ENCODE measurements at regions not wholly inside any gene's neighbourhood (a gene's known extent, or its start where the extent isn't known, plus 50 kb on each side); places are given as distances from the start of the nearest gene placed in this dataset.
"Not testable (repeated sequence)": the region's sequence is repeated elsewhere in the genome, so short reads cannot be mapped to it uniquely, and the experiment has no call there.

DNA sequence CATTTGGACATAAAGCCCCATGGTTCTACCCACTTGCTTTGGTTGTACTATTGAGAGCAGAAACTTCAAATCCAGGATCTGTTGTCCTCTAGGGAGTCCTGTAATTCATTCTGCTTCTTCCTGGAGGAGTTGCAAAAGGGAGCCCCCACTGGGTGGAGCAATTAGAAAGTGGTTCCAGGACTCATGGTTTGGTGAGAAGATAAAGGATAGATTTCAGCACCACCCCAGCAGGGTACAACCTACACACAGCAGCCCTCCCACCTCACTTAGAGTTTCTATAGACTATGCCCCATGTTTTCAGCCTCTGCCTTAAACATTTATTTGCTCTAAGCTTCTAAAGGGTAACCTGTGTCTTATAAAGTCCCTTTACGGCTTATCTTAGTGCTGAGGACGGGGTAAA lies 112.6 kb upstream of the ARRDC3 start:
- no peak for DNase-seq (ENCODE audit: low read depth in 2 of 2)

DNA sequence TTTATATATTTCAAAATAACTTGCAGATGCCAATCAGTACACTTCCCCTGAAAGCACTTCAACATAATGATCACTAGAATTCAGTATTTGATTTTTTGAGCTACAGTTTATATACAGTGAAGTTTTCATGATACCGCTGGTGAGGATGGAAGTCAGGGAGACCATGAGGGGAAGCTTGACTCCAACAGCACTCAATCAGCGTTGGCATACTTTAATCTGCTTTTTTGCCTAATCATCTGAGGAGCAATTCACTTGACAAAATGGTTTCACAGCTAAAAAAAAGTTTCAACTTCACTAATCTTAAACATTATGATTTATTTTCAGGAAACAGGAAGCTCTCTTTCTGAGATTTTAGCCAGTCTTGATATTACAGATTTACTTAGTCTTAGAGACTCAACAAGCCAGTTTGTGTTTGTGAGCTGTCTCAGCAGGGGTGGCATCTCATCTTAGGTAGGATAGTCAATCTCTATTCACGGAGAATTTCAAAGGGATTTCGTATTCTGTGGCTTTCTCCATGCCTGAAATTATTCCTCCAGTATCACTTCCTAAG lies 111.4 kb upstream of the ARRDC3 start:
- DNase-seq (ENCODE audit: low read depth in 2 of 2), result no peak

DNA sequence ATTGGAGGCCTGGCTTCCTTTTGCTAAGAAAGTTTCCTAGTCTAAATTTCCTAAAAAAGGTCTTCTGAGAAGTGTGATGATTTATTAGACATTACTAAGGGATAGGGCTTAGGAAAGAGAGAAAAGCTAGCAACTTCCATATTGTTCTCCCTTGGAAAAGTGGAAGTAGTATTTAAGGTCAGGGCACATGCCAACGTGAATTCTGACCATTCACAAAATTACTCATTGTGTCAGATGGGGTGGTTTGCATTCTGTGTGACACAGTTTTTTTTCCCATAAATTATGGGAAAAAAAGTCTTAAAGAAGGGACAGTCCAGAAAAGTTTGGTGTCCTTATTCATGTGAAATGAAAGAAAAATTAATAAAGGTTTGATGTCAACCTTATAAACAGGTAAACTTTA lies 110.0 kb upstream of the ARRDC3 start:
- no peak for DNase-seq (ENCODE audit: low read depth in 2 of 2)

GRCh38 chr5:91491229-91491628 lies 108.1 kb upstream of the ARRDC3 start:
- no peak for DNase-seq (ENCODE audit: low read depth in 2 of 2)

- no peak for DNase-seq (ENCODE audit: low read depth in 2 of 2)
Observed at GRCh38 chr5:91490316-91490715, 107.2 kb upstream of the ARRDC3 start.

DNA sequence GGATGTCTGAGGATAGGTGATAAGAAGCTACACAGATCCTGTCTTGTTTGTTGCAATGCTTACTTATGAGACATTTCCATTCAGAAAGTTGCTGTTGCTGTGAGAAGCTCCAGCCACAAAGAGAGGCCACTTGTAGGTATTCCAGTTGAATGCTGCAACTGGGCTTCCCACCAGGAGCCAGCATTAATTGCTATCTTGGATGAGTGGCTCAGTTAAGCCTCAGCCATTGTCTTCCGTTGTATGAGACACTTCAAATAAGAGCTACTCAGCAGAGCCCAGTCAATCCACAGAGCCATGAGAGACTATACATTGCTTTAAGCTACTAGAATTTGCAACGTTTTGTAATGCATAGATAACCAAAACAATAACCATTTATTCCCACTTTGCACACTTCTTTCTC lies 104.3 kb upstream of the ARRDC3 start:
- DNase-seq (ENCODE audit: low read depth in 2 of 2), result no peak

DNA sequence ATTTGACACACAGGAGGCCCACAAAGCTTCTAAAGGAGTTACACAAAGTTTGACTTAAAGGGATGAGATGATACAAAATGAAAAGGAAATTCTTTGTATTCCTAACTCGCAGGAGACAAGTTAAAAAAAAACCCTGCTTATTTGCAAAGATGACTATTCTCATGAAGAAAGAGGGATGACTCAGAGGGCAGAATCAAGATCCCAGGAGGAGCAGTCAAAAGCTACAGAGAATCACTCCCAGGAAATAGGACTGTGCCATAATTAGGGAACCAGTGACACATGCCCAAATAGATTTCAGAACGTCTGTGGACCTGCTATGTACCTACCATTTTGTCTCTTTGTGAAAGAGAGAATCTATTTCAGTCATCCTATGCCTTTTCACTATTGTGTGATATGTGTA lies 103.5 kb upstream of the ARRDC3 start:
- DNase-seq (ENCODE audit: low read depth in 2 of 2), result no peak

- DNase-seq (ENCODE audit: low read depth in 2 of 2), result no peak
Observed at GRCh38 chr5:91484662-91485061, 101.5 kb upstream of the ARRDC3 start.

- not testable (repeated sequence) for DNase-seq (ENCODE audit: low read depth in 2 of 2)
Observed at GRCh38 chr5:91479376-91479775, 96.3 kb upstream of the ARRDC3 start.

DNA sequence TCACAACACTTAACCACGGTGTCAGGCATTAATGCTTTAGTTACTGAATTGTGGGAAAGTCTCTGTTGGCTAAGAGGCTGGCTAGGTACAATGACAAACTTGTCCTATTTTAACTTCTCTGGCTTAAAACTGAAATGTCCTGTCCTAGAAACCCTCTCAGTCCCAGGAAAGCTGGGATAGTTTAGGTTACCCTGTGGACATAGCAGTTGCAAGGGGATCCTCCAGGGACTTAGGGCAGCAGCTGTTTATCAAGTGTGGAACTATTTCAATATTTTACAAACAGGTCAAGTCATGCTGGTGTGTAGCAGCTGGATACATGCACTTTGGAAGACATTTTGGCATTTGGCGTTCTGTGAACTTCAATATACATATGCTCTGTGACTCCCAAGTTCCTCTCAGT lies 95.0 kb upstream of the ARRDC3 start:
- no peak for DNase-seq (ENCODE audit: low read depth in 2 of 2)

DNA sequence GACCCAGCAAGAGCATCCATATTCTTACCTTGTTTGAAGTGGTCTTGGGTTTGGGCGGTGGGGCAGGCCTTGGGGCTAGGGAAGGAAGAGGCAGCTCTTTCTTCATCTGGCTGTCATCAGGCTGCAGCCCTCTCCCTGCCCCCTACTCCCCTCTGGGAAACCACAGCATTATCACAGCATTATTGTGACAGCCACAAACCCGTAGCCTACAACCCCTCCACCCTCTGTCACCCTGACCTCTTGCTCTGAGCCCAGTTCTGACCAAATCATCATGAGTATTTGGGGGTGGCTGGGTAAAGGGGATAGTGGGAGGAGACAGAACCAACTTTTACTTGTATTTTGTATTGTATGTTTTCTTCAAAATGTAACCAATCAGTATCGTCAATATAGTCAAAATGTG lies 94.3 kb upstream of the ARRDC3 start:
- no peak for DNase-seq (ENCODE audit: low read depth in 2 of 2)

DNA sequence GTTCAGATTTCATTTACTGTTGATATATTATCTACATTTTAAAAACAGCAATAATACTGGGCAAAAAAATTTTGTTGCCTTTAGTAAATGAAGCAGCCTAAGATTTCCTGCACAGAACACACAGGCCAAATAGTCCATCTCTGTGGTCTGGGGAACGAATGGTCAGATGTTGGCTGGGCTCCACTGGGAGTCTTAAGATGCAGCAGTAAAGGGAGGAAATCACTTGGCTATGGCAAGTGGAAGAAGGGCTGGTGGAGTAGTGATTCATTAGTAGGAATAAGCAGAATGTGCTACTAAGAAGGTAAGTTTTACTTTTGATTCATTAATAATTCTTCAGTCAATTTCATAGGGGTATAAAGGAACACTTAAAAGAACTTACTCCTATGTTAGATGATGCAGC lies 91.1 kb upstream of the ARRDC3 start:
- DNase-seq (ENCODE audit: low read depth in 2 of 2), result no peak

- DNase-seq (ENCODE audit: low read depth in 2 of 2), result no peak
Observed at GRCh38 chr5:91472631-91473030, 89.5 kb upstream of the ARRDC3 start.

- no peak for DNase-seq (ENCODE audit: low read depth in 2 of 2)
Observed at GRCh38 chr5:91469517-91470165, 86.5 kb upstream of the ARRDC3 start.

- no peak for DNase-seq (ENCODE audit: low read depth in 2 of 2)
Observed at GRCh38 chr5:91468651-91469422, 85.7 kb upstream of the ARRDC3 start.

GRCh38 chr5:91464886-91465646 lies 81.9 kb upstream of the ARRDC3 start:
- no peak for DNase-seq (ENCODE audit: low read depth in 2 of 2)

DNA sequence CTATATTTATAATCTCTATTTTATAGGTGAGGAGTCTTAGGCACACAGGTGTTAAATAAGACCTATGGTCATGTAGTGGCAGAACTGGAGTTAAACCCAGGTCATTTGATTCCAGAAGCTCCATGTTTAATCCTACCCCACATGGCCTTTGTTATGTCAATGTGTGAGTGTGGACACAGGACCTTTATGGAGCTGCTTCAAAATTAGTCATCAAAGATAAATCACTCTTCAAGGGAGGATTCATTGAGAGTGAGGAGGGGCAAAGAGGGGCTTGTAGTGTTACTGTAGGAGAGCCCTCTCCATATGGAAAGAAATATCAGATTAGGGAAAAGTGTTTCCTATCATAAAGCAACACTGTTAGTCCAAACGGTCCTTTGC lies 74.6 kb upstream of the ARRDC3 start:
- DNase-seq (ENCODE audit: low read depth in 2 of 2), result no peak

DNA sequence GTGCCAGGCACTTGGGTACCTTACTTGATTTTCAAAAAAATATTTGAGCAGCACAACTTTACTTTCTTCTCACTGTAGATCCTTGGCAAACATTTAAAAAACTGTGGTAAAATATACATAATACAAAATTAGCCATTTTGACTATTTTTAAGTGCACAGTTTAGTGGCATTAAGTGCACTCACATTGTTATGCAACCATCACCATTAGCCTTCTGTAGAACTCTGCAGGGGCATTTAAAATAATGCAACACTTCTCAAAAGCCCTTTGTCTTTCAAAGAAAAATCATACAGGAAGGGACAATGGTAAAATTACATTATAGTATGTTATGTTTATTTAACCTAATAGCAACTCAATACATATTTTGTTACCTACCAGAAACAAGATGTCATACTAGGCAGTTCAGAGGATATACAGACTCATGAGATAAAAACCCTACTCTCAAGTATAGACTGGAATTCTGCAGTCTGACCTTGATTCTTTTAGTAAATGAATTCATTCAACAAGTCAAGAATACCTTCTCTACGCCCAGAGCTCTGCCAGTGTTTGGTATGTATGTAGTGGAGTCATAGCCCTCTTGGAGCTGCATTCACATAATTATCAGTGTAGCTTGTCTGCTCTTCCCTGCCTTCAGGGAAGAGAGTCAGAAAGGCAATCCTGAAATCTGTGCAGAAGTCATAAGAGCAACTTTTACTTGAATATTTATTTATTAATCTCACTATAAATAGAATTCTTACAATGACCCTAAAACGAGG lies 74.0 kb upstream of the ARRDC3 start:
- DNase-seq (ENCODE audit: low read depth in 2 of 2), result no peak

DNA sequence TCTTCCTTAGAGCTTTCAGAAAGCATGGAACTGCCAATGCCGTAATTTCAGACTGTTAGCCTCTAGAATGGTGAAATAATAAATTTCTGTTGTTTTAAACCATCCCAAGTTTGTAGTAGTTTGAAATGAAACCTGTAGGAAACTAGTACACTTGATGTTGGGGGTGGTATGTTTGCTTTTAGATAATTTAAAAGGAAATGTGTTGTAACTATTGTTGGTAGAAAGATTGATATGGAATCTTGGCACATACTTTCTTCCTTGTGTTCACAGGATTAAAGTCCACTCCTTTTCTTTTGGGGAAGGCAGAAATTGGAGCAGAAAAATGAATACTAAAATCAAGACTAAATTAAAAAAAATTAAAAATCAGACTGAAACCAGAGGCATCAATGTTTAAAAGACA lies 66.0 kb upstream of the ARRDC3 start:
- DNase-seq (ENCODE audit: low read depth in 2 of 2), result no peak

DNA sequence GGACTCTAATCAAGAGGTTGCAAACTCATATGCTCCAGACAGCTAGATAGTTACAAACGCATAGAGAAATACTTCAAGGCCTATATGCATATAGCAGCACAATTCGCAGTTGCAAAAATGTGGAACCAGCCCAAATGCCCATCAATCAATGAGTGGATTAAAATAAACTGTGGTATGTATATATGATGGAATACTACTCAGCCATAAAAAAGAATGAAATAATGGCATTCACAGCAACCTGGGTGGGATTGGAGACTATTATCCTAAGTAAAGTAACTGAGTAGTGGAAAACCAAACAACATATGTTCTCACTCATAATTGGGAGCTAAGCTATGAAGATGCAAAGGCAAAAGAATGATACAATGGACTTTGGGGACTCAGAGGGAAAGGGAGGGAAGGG lies 65.0 kb upstream of the ARRDC3 start:
- DNase-seq (ENCODE audit: low read depth in 2 of 2), result not testable (repeated sequence)

GRCh38 chr5:91446880-91447279 lies 63.8 kb upstream of the ARRDC3 start:
- DNase-seq (ENCODE audit: low read depth in 2 of 2), result not testable (repeated sequence)

Measured in fibroblast of skin of left biceps (primary cell).